ENCODE measurements at regions not wholly inside any gene's neighbourhood (a gene's known extent, or its start where the extent isn't known, plus 50 kb on each side); places are given as distances from the start of the nearest gene placed in this dataset.
A peak's percentile ranks its signal among the peaks of the same experiment; 100 is the strongest.

DNA sequence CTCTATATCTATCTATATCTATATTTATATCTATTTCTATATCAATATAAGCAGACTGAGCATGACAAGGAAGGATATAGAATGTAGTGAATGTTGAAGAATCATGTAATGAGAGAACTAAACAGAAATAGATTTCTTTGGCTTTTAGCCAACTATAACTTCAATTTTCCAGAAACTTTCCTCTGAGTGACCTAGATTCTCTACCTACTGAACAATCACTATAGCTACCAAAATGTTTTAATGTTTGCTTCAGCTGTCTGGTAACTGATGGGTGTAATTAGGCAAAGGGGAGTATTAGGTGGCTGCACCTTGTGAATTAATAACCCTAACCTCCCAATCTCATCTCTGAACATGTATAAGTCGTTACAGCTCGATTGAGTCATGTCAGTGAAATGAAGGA is 76.4 kb upstream of the ROBO1 start:
- Histone ChIP-seq H3K36me3 (no peaks in the 10 kb centered on the region), H3K27ac (no peak overlapping the region), H3K4me3 (no peak overlapping the region), H3K9me3 (peaks cover 0 to 3% (median 0%) of the 10 kb centered on the region in 12 donors), H3K27me3 (no peaks in the 10 kb centered on the region), H3K4me1 (no peaks in the 10 kb centered on the region)
- no peak for DNase-seq
- intact Hi-C loops (cut with DNase I) = no loop called here
- 61 to 66% (median 64%) methylated on average over 2 of the region's 2 CpGs for WGBS, 4 donors
- TF ChIP-seq POLR2A (IDR thresholded peaks at IDR 0.05) = no peak
- TF ChIP-seq, protein P1, sequence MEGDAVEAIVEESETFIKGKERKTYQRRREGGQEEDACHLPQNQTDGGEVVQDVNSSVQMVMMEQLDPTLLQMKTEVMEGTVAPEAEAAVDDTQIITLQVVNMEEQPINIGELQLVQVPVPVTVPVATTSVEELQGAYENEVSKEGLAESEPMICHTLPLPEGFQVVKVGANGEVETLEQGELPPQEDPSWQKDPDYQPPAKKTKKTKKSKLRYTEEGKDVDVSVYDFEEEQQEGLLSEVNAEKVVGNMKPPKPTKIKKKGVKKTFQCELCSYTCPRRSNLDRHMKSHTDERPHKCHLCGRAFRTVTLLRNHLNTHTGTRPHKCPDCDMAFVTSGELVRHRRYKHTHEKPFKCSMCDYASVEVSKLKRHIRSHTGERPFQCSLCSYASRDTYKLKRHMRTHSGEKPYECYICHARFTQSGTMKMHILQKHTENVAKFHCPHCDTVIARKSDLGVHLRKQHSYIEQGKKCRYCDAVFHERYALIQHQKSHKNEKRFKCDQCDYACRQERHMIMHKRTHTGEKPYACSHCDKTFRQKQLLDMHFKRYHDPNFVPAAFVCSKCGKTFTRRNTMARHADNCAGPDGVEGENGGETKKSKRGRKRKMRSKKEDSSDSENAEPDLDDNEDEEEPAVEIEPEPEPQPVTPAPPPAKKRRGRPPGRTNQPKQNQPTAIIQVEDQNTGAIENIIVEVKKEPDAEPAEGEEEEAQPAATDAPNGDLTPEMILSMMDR (IDR thresholded peaks at IDR 0.05) = no peak
- no peak for ATAC-seq

DNA sequence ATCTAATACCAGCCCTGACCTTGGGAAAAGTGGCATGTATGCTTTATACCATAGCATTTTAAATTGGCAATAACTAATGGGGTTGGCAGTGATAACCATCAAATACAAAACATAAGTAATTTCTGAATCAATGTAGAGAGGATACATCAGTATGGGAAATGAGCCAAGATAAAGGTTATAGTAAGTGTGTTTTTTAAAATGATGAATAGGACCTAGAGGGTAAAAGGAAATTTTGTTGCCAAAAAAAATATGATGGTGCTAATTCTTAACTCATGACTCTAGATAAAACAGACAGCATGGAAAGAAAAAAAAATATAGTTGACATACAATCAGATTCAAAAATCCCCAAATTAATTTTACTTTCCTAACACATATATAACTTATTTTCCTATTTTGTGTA is 75.4 kb upstream of the ROBO1 start:
- Histone ChIP-seq H3K4me1 (no peaks in the 10 kb centered on the region), H3K4me3 (no peak overlapping the region), H3K9me3 (peaks cover 0 to 3% (median 0%) of the 10 kb centered on the region in 12 donors), H3K27ac (no peak overlapping the region), H3K36me3 (no peaks in the 10 kb centered on the region), H3K27me3 (no peaks in the 10 kb centered on the region)
- intact Hi-C loops (cut with DNase I) = no loop called here
- ATAC-seq (no peak), DNase-seq (no peak)
- TF ChIP-seq POLR2A (IDR thresholded peaks at IDR 0.05) = no peak
- TF ChIP-seq, protein P1 (IDR thresholded peaks at IDR 0.05) = no peak

DNA sequence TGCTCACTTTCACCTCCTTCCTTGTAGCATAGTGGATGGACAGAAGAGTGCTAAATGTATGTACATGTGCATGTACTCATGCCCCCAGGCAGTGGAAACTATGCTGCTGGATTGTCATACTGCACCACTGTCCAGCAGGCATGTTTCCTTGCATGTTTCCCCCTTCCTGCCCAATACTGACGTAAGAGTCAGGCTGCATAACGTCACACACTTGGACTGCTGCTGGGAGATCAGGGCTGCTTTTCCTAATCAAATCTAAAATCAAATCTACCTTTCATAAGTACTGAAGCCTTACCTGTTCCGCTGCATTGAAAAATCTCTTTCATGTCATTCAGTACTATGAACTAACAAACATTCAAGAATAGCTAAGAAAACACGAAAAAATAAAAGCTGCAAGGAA is 67.9 kb upstream of the ROBO1 start:
- WGBS, 4 donors = 60 to 69% (median 64%) methylated on average over 4 of the region's 4 CpGs
- no peak overlapping the region for H3K4me3 ChIP-seq

DNA sequence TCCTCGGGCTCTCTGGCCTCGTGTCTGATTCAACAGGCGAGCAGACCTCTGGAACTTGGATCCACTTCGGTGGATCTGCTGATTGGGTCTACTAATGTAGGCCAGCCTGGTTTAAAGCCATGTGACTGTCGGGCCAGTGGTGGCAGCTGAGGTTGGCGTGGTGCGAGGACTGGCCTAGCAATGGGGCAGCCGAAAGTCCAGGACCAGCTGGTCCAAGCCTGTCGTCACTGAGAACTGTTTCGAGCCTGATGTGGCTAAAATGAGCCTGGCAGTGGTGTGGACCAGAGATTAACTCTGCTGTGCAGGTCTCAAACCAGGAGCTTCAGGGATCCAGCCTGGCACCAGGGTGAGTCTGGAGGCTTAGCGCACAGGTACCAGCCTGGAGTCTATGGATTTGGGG is 56.4 kb upstream of the ROBO1 start:
- Histone ChIP-seq H3K27ac (no peak overlapping the region), H3K4me1 (no peaks in the 10 kb centered on the region), H3K36me3 (no peaks in the 10 kb centered on the region), H3K27me3 (no peaks in the 10 kb centered on the region), H3K4me3 (no peak overlapping the region), H3K9me3 (peaks cover 0 to 6% (median 0%) of the 10 kb centered on the region in 12 donors)
- DNase-seq (peak in 1 of 5 donors; percentile 53), ATAC-seq (no peak)
- TF ChIP-seq, protein P1 (IDR thresholded peaks at IDR 0.05) = no peak
- TF ChIP-seq POLR2A (IDR thresholded peaks at IDR 0.05) = no peak
- intact Hi-C loops (cut with DNase I) = no loop called here
- WGBS, 4 donors = 78 to 89% (median 81%) methylated on average over 10 to 11 of the region's 11 CpGs

More for the DNA sequence above, 67.9 kb upstream of the ROBO1 start:
- DNase-seq = no peak
- H3K36me3 ChIP-seq = no peaks in the 10 kb centered on the region
- no peak overlapping the region for H3K27ac ChIP-seq
- TF ChIP-seq, protein P1 (IDR thresholded peaks at IDR 0.05) = no peak
- TF ChIP-seq POLR2A (IDR thresholded peaks at IDR 0.05) = no peak
- no peak for ATAC-seq
- H3K27me3 ChIP-seq = no peaks in the 10 kb centered on the region
- H3K9me3 ChIP-seq = peaks cover 0 to 14% (median 4%) of the 10 kb centered on the region in 12 donors
- intact Hi-C loops (cut with DNase I) = no loop called here
- H3K4me1 ChIP-seq = no peaks in the 10 kb centered on the region

Data from heart left ventricle (tissue), 16 donors.